ENCODE measurements at regions not wholly inside any gene's neighbourhood (a gene's known extent, or its start where the extent isn't known, plus 50 kb on each side); places are given as distances from the start of the nearest gene placed in this dataset.
A peak's percentile ranks its signal among the peaks of the same experiment; 100 is the strongest.

GRCh38 chr2:226040344-226040900 lies 640.9 kb downstream of the NYAP2 start:
- no peak overlapping the region for H3K27ac Mint-ChIP-seq (ENCODE audit: unreplicated experiment)
- no peaks in the 10 kb centered on the region for H3K4me1 Mint-ChIP-seq (ENCODE audit: unreplicated experiment)
- peaks cover 4% of the 10 kb centered on the region for H3K27me3 Mint-ChIP-seq (ENCODE audit: unreplicated experiment)

DNA sequence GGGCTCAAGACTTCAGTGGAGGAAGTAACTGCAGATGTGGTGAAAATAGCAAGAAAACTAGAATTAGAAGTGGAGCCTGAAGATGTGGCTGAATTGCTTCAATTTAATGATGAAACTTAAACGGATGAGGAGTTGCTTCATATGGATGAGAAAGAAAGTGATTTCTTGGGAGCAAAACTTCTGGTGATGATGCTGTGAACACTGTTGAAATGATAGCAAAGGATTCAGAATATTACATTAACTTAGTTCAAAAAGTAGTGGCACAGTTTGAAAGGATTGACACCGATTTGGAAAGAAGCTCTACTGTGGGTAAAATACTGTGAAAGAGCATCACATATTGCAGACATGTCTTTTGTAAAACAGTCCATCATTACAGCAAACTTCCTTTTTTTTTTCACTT lies 638.0 kb downstream of the NYAP2 start:
- no peak for DNase-seq (ENCODE audit: low spot score)
- H3K4me3 Mint-ChIP-seq (ENCODE audit: unreplicated experiment): no peak overlapping the region
- H3K27me3 Mint-ChIP-seq (ENCODE audit: unreplicated experiment): peaks cover 3% of the 10 kb centered on the region
- no peaks in the 10 kb centered on the region for H3K9me3 Mint-ChIP-seq (ENCODE audit: unreplicated experiment)
- no peak overlapping the region for H3K27ac Mint-ChIP-seq (ENCODE audit: unreplicated experiment)
- H3K4me1 Mint-ChIP-seq (ENCODE audit: unreplicated experiment): no peaks in the 10 kb centered on the region
- TF ChIP-seq, protein P1, sequence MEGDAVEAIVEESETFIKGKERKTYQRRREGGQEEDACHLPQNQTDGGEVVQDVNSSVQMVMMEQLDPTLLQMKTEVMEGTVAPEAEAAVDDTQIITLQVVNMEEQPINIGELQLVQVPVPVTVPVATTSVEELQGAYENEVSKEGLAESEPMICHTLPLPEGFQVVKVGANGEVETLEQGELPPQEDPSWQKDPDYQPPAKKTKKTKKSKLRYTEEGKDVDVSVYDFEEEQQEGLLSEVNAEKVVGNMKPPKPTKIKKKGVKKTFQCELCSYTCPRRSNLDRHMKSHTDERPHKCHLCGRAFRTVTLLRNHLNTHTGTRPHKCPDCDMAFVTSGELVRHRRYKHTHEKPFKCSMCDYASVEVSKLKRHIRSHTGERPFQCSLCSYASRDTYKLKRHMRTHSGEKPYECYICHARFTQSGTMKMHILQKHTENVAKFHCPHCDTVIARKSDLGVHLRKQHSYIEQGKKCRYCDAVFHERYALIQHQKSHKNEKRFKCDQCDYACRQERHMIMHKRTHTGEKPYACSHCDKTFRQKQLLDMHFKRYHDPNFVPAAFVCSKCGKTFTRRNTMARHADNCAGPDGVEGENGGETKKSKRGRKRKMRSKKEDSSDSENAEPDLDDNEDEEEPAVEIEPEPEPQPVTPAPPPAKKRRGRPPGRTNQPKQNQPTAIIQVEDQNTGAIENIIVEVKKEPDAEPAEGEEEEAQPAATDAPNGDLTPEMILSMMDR (IDR thresholded peaks at IDR 0.05; ENCODE audit: unreplicated experiment): no peak
- H3K36me3 Mint-ChIP-seq (ENCODE audit: low read depth, unreplicated experiment): no peaks in the 10 kb centered on the region

More at GRCh38 chr2:226040344-226040900, 640.9 kb downstream of the NYAP2 start:
- Mint-ChIP-seq H3K9me3 (ENCODE audit: unreplicated experiment) (no peaks in the 10 kb centered on the region), H3K4me3 (ENCODE audit: unreplicated experiment) (no peak overlapping the region), H3K36me3 (ENCODE audit: low read depth, unreplicated experiment) (no peaks in the 10 kb centered on the region)
- DNase-seq (ENCODE audit: low spot score): no peak
- TF ChIP-seq, protein P1 (IDR thresholded peaks at IDR 0.05; ENCODE audit: unreplicated experiment): no peak

- no peak overlapping the region for H3K27ac Mint-ChIP-seq (ENCODE audit: unreplicated experiment)
- H3K27me3 Mint-ChIP-seq (ENCODE audit: unreplicated experiment): peaks cover 1% of the 10 kb centered on the region
- peaks cover 17% of the 10 kb centered on the region for H3K4me1 Mint-ChIP-seq (ENCODE audit: unreplicated experiment)
- H3K9me3 Mint-ChIP-seq (ENCODE audit: unreplicated experiment): no peaks in the 10 kb centered on the region
- peak overlapping the region; percentile 88 for H3K4me3 Mint-ChIP-seq (ENCODE audit: unreplicated experiment)
- no peaks in the 10 kb centered on the region for H3K36me3 Mint-ChIP-seq (ENCODE audit: low read depth, unreplicated experiment)
- TF ChIP-seq, protein P1 (IDR thresholded peaks at IDR 0.05; ENCODE audit: unreplicated experiment): no peak
- no peak for DNase-seq (ENCODE audit: low spot score)
These were observed 632.4 kb downstream of the NYAP2 start for GRCh38 chr2:226031647-226032501.

GRCh38 chr2:226030788-226031646 lies 631.5 kb downstream of the NYAP2 start:
- peaks cover 1% of the 10 kb centered on the region for H3K27me3 Mint-ChIP-seq (ENCODE audit: unreplicated experiment)
- H3K27ac Mint-ChIP-seq (ENCODE audit: unreplicated experiment): peak overlapping the region; percentile 32
- TF ChIP-seq, protein P1 (IDR thresholded peaks at IDR 0.05; ENCODE audit: unreplicated experiment): no peak
- H3K9me3 Mint-ChIP-seq (ENCODE audit: unreplicated experiment): no peaks in the 10 kb centered on the region
- peak overlapping the region; percentile 88 for H3K4me3 Mint-ChIP-seq (ENCODE audit: unreplicated experiment)
- H3K4me1 Mint-ChIP-seq (ENCODE audit: unreplicated experiment): peaks cover 17% of the 10 kb centered on the region
- peak; percentile 70 for DNase-seq (ENCODE audit: low spot score)
- H3K36me3 Mint-ChIP-seq (ENCODE audit: low read depth, unreplicated experiment): no peaks in the 10 kb centered on the region

Data from endothelial cell (in vitro differentiated cells).